ENCODE measurements at regions not wholly inside any gene's neighbourhood (a gene's known extent, or its start where the extent isn't known, plus 50 kb on each side); places are given as distances from the start of the nearest gene placed in this dataset.

- Mint-ChIP-seq H3K4me1 (no peaks in the 10 kb centered on the region), H3K36me3 (no peaks in the 10 kb centered on the region), H3K9me3 (peaks cover 2 to 6% of the 10 kb centered on the region in 2 donors), H3K27ac (no peak overlapping the region), H3K27me3 (ENCODE audit: low read depth in 2 of 2) (no peaks in the 10 kb centered on the region), H3K4me3 (no peak overlapping the region)
- H3K27me3 ChIP-seq (ENCODE audit: control insufficient read depth, insufficient read depth, low read length): no peaks in the 10 kb centered on the region
- 65% methylated on average over 5 of the region's 5 CpGs for whole genome bisulfite sequencing (ENCODE audit: insufficient coverage)
- no peaks in the 10 kb centered on the region for H3K36me3 ChIP-seq (ENCODE audit: control insufficient read depth, insufficient read depth, low read length)
- TF ChIP-seq CTCF (IDR thresholded peaks at IDR 0.05): no peak
- ATAC-seq (no peak), DNase-seq (no peak)
- intact Hi-C loops (cut with micrococcal nuclease): no loop called here
- no peak overlapping the region for H3K4me3 ChIP-seq (ENCODE audit: low read length)
- no peak overlapping the region for H3K27ac ChIP-seq (ENCODE audit: low read length)
- no peaks in the 10 kb centered on the region for H3K4me1 ChIP-seq (ENCODE audit: control insufficient read depth, insufficient read depth, low read length)
- H3K9me3 ChIP-seq (ENCODE audit: control insufficient read depth, insufficient read depth, low read length): no peaks in the 10 kb centered on the region
These were observed 369.6 kb upstream of the SEMA6A start for GRCh38 chr5:116944183-116944582.

- 91% methylated on average over 5 of the region's 6 CpGs for WGBS (ENCODE audit: insufficient coverage)
- H3K27me3 Mint-ChIP-seq (ENCODE audit: low read depth in 2 of 2): no peaks in the 10 kb centered on the region
These were observed 368.0 kb upstream of the SEMA6A start for GRCh38 chr5:116942622-116943021.

GRCh38 chr5:116939641-116940040 is 365.0 kb upstream of the SEMA6A start:
- Mint-ChIP-seq H3K36me3 (no peaks in the 10 kb centered on the region), H3K9me3 (peaks cover 2 to 3% of the 10 kb centered on the region in 2 donors), H3K4me1 (no peaks in the 10 kb centered on the region), H3K27me3 (ENCODE audit: low read depth in 2 of 2) (no peaks in the 10 kb centered on the region), H3K4me3 (no peak overlapping the region), H3K27ac (no peak overlapping the region)
- ATAC-seq (no peak), DNase-seq (no peak)
- Histone ChIP-seq H3K9me3 (ENCODE audit: control insufficient read depth, insufficient read depth, low read length) (no peaks in the 10 kb centered on the region), H3K36me3 (ENCODE audit: control insufficient read depth, insufficient read depth, low read length) (no peaks in the 10 kb centered on the region), H3K27me3 (ENCODE audit: control insufficient read depth, insufficient read depth, low read length) (no peaks in the 10 kb centered on the region), H3K27ac (ENCODE audit: low read length) (no peak overlapping the region), H3K4me1 (ENCODE audit: control insufficient read depth, insufficient read depth, low read length) (no peaks in the 10 kb centered on the region), H3K4me3 (ENCODE audit: low read length) (no peak overlapping the region)
- 95% methylated on average over 7 of the region's 7 CpGs for WGBS (ENCODE audit: insufficient coverage)
- no peak for TF ChIP-seq CTCF (IDR thresholded peaks at IDR 0.05)
- intact Hi-C loops (cut with micrococcal nuclease): no loop called here

More at GRCh38 chr5:116942622-116943021, 368.0 kb upstream of the SEMA6A start:
- Mint-ChIP-seq H3K9me3 (peaks cover 2 to 3% of the 10 kb centered on the region in 2 donors), H3K4me3 (no peak overlapping the region), H3K36me3 (no peaks in the 10 kb centered on the region), H3K4me1 (no peaks in the 10 kb centered on the region), H3K27ac (no peak overlapping the region)
- Histone ChIP-seq H3K27me3 (ENCODE audit: control insufficient read depth, insufficient read depth, low read length) (no peaks in the 10 kb centered on the region), H3K4me3 (ENCODE audit: low read length) (no peak overlapping the region), H3K9me3 (ENCODE audit: control insufficient read depth, insufficient read depth, low read length) (no peaks in the 10 kb centered on the region), H3K27ac (ENCODE audit: low read length) (no peak overlapping the region), H3K4me1 (ENCODE audit: control insufficient read depth, insufficient read depth, low read length) (no peaks in the 10 kb centered on the region), H3K36me3 (ENCODE audit: control insufficient read depth, insufficient read depth, low read length) (no peaks in the 10 kb centered on the region)
- no peak for ATAC-seq
- intact Hi-C loops (cut with micrococcal nuclease): no loop called here
- DNase-seq: no peak
- TF ChIP-seq CTCF (IDR thresholded peaks at IDR 0.05): no peak

- no peaks in the 10 kb centered on the region for H3K36me3 Mint-ChIP-seq
- Histone ChIP-seq H3K27me3 (ENCODE audit: control insufficient read depth, insufficient read depth, low read length) (no peaks in the 10 kb centered on the region), H3K9me3 (ENCODE audit: control insufficient read depth, insufficient read depth, low read length) (no peaks in the 10 kb centered on the region), H3K4me3 (ENCODE audit: low read length) (no peak overlapping the region), H3K4me1 (ENCODE audit: control insufficient read depth, insufficient read depth, low read length) (no peaks in the 10 kb centered on the region), H3K36me3 (ENCODE audit: control insufficient read depth, insufficient read depth, low read length) (no peaks in the 10 kb centered on the region), H3K27ac (ENCODE audit: low read length) (no peak overlapping the region)
- H3K4me3 Mint-ChIP-seq: no peak overlapping the region
- H3K27me3 Mint-ChIP-seq (ENCODE audit: low read depth in 2 of 2): no peaks in the 10 kb centered on the region
- WGBS (ENCODE audit: insufficient coverage): 17% methylated on average over 1 of the region's 1 CpG
- no peak for TF ChIP-seq CTCF (IDR thresholded peaks at IDR 0.05)
- intact Hi-C loops (cut with micrococcal nuclease): no loop called here
- DNase-seq (no peak), ATAC-seq (no peak)
- H3K9me3 Mint-ChIP-seq: peaks cover 0 to 3% of the 10 kb centered on the region in 2 donors
- H3K4me1 Mint-ChIP-seq: no peaks in the 10 kb centered on the region
- no peak overlapping the region for H3K27ac Mint-ChIP-seq
These were observed 363.9 kb upstream of the SEMA6A start for GRCh38 chr5:116938488-116938887.
